ENCODE measurements at regions not wholly inside any gene's neighbourhood (a gene's known extent, or its start where the extent isn't known, plus 50 kb on each side); places are given as distances from the start of the nearest gene placed in this dataset.

DNA sequence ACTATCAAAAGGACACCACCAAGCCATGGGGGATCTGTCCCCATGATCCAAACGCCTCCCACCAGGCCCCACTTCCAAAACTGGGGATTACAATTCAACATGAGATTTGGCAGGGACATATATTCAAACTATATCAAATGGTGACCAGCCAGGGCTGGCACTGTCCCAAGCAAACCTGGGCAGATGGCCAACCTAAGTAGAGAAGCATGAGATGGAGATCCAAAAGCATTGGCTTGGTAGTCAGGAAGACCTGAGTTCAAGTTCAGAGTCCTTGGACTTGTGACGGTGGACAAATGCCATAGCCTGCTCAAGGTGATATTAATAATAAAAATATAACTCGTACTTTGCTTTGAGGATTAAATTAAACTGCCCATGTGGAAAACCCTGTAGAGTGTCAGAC is 79.2 kb upstream of the HS3ST1 start:
- no peak for TF ChIP-seq SUZ12 (IDR thresholded peaks at IDR 0.05; ENCODE audit: extremely low read depth, insufficient read depth, insufficient read length)
- TF ChIP-seq ZNF274 (IDR thresholded peaks at IDR 0.05; ENCODE audit: low read depth, low read length) = no peak

Measured in NT2/D1 (cell line).